ENCODE measurements at regions not wholly inside any gene's neighbourhood (a gene's known extent, or its start where the extent isn't known, plus 50 kb on each side); places are given as distances from the start of the nearest gene placed in this dataset.
"Not testable (repeated sequence)": the region's sequence is repeated elsewhere in the genome, so short reads cannot be mapped to it uniquely, and the experiment has no call there.

- intact Hi-C loops (cut with DNase I): no loop called here
Observed at GRCh38 chr4:13920901-13921300, 293.4 kb upstream of the BOD1L1 start.

DNA sequence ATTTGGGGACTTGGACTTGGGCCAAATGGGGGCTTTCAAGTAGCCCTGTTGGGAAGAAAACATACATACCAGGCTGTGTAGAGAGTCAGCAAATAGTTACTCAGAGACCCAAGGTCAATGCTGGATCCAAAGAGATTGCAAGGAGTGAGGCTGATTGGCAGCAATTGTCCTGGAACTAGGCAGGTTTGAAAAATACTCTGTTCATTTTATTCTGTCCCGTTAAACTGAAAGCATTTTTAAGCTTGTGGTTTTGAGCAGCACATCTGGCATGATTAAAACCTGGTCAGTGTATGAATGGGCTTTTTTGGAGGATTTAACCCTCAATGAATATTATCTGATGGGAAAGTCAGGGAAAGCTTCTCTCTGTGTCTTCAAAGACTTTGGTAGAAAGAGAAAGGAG is 294.3 kb upstream of the BOD1L1 start:
- DNase-seq: no peak
- intact Hi-C loops (cut with DNase I): no loop called here

More at GRCh38 chr4:13920901-13921300, 293.4 kb upstream of the BOD1L1 start:
- DNase-seq: no peak

DNA sequence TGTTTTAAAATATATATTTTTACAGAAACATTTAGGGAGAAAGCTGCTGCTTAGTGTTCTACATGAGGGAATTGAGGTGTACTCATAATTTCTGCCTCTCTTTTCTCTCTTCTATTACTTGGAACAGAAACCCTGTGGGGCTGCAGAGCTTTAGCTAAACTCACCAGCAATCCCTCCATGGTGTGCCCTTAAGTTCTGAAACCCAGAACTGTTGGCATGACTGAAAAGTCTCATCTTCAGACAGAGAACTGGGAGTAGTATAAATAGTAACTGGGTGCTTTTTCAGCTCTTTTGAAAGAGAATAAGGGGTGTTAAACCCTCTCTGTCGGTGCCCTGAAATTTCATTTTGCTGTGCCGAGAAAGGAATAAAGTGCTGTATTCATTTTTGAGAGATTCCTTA is 294.9 kb upstream of the BOD1L1 start:
- no peak for DNase-seq
- intact Hi-C loops (cut with DNase I): no loop called here

DNA sequence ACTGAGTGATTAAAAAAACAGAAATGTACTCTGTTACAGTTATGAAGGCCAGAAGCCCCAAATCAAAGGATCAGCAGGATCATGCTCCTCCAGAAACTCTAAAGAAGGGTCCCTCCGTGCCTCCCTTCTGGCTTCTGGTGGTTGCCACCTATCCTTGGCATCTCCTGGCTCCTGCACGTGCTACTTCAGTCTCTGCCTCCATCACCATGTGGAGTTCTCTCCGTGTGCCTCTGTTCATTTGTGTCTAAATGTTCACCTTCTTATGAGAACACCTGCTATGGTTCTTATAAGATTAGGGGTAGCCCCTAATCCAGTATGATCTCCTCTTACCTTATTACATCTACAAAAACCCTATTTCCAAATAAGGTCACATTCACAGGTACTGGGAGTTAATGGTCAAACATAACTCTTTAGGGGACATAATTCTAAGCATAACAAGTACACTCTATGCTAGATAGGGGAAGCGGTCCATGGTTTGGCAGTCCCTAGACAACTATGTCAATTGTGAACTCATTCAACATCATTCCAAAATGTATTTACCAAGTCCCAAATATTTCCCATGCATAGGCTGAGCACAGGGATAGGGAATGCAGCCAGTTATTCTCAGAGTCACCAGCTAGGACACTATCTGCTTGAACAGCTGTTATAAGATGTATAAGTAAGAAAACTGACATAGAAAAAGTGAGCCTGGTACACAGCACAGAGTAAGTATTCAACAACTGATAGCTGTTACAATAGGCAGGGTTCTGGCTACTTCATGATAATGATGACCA is 295.5 kb upstream of the BOD1L1 start:
- intact Hi-C loops (cut with DNase I): no loop called here
- no peak for DNase-seq

- DNase-seq; intact Hi-C loops (cut with DNase I): not testable (repeated sequence)
Observed at GRCh38 chr4:13924900-13925299, 297.4 kb upstream of the BOD1L1 start.

DNA sequence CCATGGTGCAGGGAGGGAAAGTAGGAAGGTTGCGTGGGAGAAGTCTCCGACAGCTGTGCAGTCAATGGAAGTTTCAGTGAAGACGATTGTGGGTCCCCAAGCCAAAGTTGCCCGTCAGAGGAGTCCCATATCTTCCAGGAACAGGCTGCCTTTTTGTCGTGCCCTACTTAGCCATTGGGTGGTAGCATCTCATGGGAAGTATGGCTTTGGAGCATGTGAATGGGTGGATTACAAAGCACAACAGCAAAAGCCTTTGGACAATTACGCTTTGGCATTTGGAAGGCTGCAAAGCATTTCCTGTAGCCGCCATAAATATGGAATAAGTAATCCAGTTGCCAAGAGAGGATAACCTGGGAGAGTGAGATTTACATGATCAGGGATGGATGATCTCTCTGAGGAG is 300.7 kb upstream of the BOD1L1 start:
- no peak for DNase-seq
- intact Hi-C loops (cut with DNase I): loop anchor here (1.0 kb wide), 1 partner anchor 9 kb away; no protein-coding TSS in a partner anchor

DNA sequence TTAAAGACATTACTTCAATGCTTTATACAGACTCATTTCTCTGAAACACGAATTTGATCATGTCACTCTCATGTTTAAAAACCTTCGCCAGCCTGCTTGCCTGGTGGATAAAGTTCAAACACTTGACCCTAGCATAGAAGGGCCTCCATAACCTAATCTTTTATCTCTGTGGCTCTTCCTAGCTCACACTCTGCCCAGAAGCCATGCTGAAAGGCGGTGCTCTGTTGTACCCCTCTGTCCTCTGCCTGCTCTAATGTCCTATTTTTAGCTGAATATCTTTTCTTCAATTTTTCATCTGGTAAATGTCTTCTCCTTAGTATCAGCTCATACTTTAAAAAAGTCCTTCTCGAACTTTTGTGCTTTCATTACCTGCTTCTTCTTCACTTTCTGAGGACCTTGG is 302.6 kb upstream of the BOD1L1 start:
- intact Hi-C loops (cut with DNase I): no loop called here
- DNase-seq: no peak

GRCh38 chr4:13933191-13933590 is 305.7 kb upstream of the BOD1L1 start:
- intact Hi-C loops (cut with DNase I): no loop called here
- no peak for DNase-seq

GRCh38 chr4:13938299-13938698 is 310.8 kb upstream of the BOD1L1 start:
- intact Hi-C loops (cut with DNase I): no loop called here
- DNase-seq: no peak

GRCh38 chr4:13940921-13941320 is 313.4 kb upstream of the BOD1L1 start:
- intact Hi-C loops (cut with DNase I): no loop called here

DNA sequence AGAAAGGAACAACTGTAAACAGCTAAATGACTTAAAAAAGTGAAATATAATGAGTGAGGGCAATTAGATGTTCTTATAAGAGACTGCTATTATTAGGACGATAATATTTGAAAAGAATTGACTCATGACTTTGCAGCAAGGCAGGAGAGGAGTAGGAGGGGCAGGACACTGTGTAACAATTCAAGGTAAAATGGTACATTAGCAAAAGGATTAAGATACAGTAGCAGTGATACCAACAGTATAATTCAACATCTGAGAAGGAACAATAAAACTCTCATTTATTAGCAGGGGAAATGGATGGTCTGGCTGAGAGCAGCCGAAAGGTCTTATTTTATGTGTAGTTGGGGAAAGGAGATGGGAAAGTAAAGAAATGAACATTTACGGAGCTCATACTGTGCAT is 315.5 kb upstream of the BOD1L1 start:
- DNase-seq: no peak
- intact Hi-C loops (cut with DNase I): no loop called here

More at GRCh38 chr4:13940921-13941320, 313.4 kb upstream of the BOD1L1 start:
- DNase-seq: no peak

DNA sequence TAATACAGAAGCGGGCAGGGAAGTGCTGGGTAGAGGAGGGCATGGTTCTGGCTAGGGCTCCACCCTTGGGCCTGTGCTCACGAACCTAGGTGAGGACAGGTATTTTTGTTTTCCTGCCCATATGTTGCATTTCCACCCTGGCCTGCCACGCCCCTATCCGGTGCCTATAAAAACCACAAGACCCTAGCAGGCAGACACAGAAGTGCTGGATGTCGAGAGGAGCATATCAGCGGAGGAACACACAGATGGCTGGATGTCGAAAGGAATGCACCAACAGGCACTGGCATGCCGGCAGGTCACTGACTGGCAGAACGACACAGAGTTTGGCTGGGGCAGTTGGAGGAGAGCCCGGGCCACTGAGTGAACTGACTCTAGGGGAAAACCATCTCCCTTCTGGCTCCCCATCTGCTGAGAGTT is 316.6 kb upstream of the BOD1L1 start:
- intact Hi-C loops (cut with DNase I): no loop called here
- no peak for DNase-seq

DNA sequence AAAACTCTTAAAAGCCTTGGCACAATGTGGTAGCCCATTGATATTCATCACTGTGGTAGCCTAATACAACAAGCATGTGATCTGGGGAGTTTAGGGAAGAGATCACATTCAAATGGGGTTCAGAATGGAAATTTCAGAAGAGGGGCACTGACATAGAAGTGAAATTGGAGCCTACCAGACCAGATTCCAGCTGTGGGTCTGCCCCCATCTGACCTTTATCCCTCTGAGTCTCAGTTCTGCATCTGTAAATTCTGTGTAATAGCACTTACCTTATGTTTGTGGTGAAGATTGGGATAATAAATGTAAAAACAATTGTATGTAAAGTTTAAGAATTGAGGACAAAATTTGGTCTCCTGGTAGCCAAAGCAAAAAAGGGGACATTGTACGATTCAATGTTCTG is 320.4 kb upstream of the BOD1L1 start:
- intact Hi-C loops (cut with DNase I): no loop called here
- no peak for DNase-seq

DNA sequence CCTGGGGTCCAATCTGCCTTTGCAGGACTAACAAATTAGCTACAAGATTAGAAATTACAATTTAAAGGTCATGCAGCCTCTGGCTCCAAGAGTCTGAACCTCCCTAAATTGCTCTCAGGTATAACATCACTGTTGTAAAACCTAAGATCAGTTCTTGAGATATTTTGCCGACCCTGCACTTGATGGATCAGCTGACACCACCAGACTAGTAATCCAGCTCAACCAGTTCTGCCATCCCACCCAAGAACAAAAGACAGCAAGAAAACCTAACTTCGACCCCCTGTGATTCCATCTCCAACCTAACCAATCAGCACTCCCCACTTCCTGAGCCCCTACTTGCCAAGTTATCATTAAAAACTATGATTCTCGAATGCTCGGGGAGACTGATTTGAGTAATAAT is 323.0 kb upstream of the BOD1L1 start:
- intact Hi-C loops (cut with DNase I): no loop called here
- no peak for DNase-seq

DNA sequence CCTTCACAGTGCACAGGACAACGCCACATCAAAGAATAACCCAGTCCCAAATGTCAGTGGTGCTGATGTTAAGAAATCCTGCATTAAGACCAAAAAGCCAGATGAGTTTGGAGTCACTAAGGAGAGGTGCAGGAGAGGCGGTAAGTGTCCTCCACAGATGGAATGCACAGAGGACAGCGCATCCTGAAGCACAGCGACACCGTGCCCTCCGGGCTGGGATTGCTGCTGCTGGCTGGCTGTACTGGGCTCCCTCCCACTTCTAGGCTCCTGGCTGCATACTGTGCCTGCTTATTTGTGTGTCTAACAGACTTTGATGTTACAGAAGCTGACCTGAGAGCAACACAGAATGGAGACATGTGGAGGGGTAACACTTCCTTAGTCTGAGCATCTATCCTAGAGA is 325.6 kb upstream of the BOD1L1 start:
- DNase-seq: no peak
- intact Hi-C loops (cut with DNase I): no loop called here

DNA sequence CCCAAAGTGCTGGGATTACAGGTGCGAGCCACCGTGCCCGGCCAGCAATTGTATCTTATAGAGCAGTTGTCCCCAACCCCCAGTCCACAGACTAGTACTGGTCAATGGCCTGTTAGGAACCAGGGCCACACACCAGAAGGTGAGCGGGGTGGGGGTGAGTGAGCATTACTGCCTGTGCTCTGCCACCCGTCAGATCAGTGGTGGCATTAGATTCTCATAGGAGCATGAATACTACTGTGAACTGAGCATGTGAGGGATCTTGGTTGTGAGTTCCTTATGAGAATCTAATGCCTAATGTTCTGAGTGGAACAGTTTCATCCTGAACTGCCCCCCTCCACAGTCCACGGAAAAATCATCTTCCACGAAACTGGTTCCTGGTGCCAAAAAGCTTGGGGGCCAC is 328.0 kb upstream of the BOD1L1 start:
- no peak for DNase-seq
- intact Hi-C loops (cut with DNase I): no loop called here

- no peak for DNase-seq
- intact Hi-C loops (cut with DNase I): no loop called here
Observed at GRCh38 chr4:13956947-13957346, 329.4 kb upstream of the BOD1L1 start.

GRCh38 chr4:13957871-13958270 is 330.3 kb upstream of the BOD1L1 start:
- no peak for DNase-seq
- intact Hi-C loops (cut with DNase I): no loop called here

DNA sequence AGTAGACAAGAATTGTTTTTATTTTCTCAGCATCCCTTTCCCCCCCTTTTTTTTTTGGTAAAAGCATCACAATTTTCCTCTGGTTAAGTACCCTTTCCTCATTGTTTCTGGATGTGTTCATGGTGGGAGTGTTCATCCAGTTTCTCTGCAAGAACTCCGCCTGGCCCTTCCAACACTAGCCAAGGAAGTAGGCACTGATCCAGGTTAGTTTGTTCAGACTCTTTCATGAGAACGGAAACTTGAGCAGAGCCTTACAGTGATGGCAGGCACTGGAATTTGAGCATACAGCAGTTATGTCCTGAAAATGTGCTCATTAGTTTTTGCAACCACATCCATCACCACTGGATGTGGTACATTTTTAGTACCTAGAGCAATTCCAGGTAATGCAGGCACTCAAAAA is 336.1 kb upstream of the BOD1L1 start:
- intact Hi-C loops (cut with DNase I): no loop called here
- no peak for DNase-seq

GRCh38 chr4:13966231-13967195 is 339.0 kb upstream of the BOD1L1 start:
- intact Hi-C loops (cut with DNase I): no loop called here
- no peak for DNase-seq

GRCh38 chr4:13968723-13969122 is 341.2 kb upstream of the BOD1L1 start:
- intact Hi-C loops (cut with DNase I): no loop called here
- no peak for DNase-seq

DNA sequence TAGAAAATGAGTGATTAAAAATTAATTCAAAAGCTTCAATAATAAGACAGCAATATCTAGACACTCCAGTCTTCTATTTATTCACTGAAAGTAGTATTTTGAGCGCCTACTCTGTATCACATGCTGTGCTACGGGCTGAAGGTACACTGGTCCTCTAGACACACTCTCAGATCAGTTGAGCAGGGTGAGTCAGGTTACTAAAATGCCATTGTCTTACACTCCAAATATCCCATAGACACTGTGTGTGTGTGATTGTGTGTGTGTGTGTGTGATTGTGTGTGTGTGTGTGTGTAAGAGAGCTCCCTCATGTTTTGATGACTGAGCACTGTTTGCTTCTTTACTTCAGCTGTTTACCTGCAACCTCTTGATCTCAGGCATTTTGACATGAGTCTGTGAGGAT is 342.8 kb upstream of the BOD1L1 start:
- DNase-seq: no peak
- intact Hi-C loops (cut with DNase I): no loop called here
